PC-9 (cell line): ENCODE measurements at regions not wholly inside any gene's neighbourhood (a gene's known extent, or its start where the extent isn't known, plus 50 kb on each side); places are given as distances from the start of the nearest gene placed in this dataset.

Experiments used
- BruUV-seq: library from RNA; stranded (reverse); fragments of 400-500 nt; replicated peaks from 2 replicates; lab custom pipeline; 2021; lab: Mats Ljungman, UMichigan
- CTCF ChIA-PET: fragments of 300-600 bp; sonication (Branson Sonifier 250); formaldehyde crosslinking; loops from one replicate; lab custom pipeline; 2022; ENCODE audit warnings: antibody characterized with exemption; lab: Charles Lee
- POLR2A ChIA-PET: fragments of 300-600 bp; sonication (Branson Sonifier 250); formaldehyde crosslinking; loops from one replicate; lab custom pipeline; 2022; ENCODE audit warnings: antibody characterized with exemption; ENCODE audit not compliant: unreplicated experiment; lab: Charles Lee
- DNase-seq, 2 experiments: peaks; one replicate each; pipeline versions ENCODE4 v3.0.0 to v3.0.0-alpha.2; 2015 to 2022; ENCODE audit warnings: mixed read lengths in 1 of 2
- H2AFZ ChIP-seq: fragments of 200-600 bp; sonication (generic); 2 replicates; pipeline ENCODE4 v1.8.1; 2017; ENCODE audit warnings: antibody characterized with exemption
- H3F3A ChIP-seq: fragments of 200-600 bp; sonication (generic); 2 replicates; pipeline ENCODE4 v1.8.1; 2017; ENCODE audit warnings: antibody characterized with exemption, mild to moderate bottlenecking, low read depth; ENCODE audit not compliant: insufficient read depth
- H3K27ac ChIP-seq: fragments of 200-600 bp; sonication (generic); 2 replicates; pipeline ENCODE4 v1.6.1; 2016; ENCODE audit warnings: mixed run types
- H3K27me3 ChIP-seq: fragments of 200-600 bp; sonication (generic); 2 replicates; pipeline ENCODE4 v1.6.1; 2016; ENCODE audit warnings: low read depth, mixed run types; ENCODE audit not compliant: insufficient read depth
- H3K36me3 ChIP-seq: fragments of 200-600 bp; sonication (generic); 2 replicates; pipeline ENCODE4 v1.6.1; 2016; ENCODE audit warnings: low read depth, mixed run types
- H3K4me1 ChIP-seq: fragments of 200-600 bp; sonication (generic); replicated peaks from 2 replicates; pipeline ENCODE4 v1.6.1; 2016; ENCODE audit warnings: mixed run types; ENCODE audit not compliant: insufficient read depth
- H3K4me2 ChIP-seq: fragments of 200-600 bp; sonication (generic); 2 replicates; pipeline ENCODE4 v1.6.1; 2017; ENCODE audit warnings: mixed run types
- H3K4me3 ChIP-seq: fragments of 200-600 bp; sonication (generic); 2 replicates; pipeline ENCODE4 v1.6.1; 2016; ENCODE audit warnings: mixed run types
- H3K79me2 ChIP-seq: fragments of 200-600 bp; sonication (generic); 2 replicates; pipeline ENCODE4 v1.6.1; 2017; ENCODE audit warnings: low read depth, mixed run types
- H3K9me2 ChIP-seq: fragments of 200-600 bp; sonication (generic); 2 replicates; pipeline ENCODE4 v1.8.1; 2017; ENCODE audit warnings: mild to moderate bottlenecking; ENCODE audit not compliant: insufficient read depth
- H3K9me3 ChIP-seq: fragments of 200-600 bp; sonication (generic); 2 replicates; pipeline ENCODE4 v1.8.1; 2016; ENCODE audit warnings: low read depth; ENCODE audit not compliant: insufficient read depth
- H4K20me1 ChIP-seq: fragments of 200-600 bp; sonication (generic); 2 replicates; pipeline ENCODE4 v1.8.1; 2017; ENCODE audit not compliant: insufficient read depth
- EZH2 ChIP-seq: fragments of 200-600 bp; sonication (generic); IDR thresholded peaks from 2 replicates; pipeline ENCODE4 v1.8.0; 2017; ENCODE audit warnings: antibody characterized with exemption, low read depth
- intact Hi-C: fragments of 100-400 bp; cut with micrococcal nuclease; formaldehyde crosslinking; loops from one replicate; pipeline ENCODE4 v1.10.0; 2022; ENCODE audit not compliant: unreplicated experiment
- TF ChIP-seq, protein P1 (sequence below): fragments of 200-600 bp; sonication (generic); conservative IDR thresholded peaks from 2 replicates; pipeline ENCODE4 v1.6.1; 2017; ENCODE audit warnings: mixed run types, antibody characterized with exemption, mild to moderate bottlenecking, moderate library complexity

DNA sequence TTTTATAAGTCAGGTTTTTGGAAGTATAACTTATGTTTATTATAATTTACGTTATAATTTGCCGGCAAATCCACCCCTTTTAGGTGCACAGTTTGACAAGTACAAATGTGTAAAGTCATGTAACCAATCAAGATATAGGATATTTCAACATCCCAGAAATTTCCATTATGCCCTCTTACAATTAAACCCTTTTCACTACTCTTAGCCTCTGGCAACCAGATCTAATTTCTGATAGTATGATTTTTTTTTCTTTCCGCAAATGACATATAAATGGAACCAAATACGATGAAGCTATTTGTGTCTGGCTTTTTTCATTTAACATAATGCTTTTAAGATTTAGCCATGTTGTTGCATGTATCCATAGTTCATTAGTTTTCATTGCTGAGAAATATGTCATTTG is 69.5 kb upstream of the HTATIP2 start:
- Histone ChIP-seq H3K27ac (no peak overlapping the region), H3K9me2 (no peaks in the 10 kb centered on the region), H3K9me3 (no peaks in the 10 kb centered on the region), H3K79me2 (no peaks in the 10 kb centered on the region), H4K20me1 (no peaks in the 10 kb centered on the region), H3K4me3 (no peak overlapping the region), H3K27me3 (peaks cover 37% of the 10 kb centered on the region), H3F3A (no peaks in the 10 kb centered on the region), H3K4me2 (no peak overlapping the region), H3K36me3 (no peaks in the 10 kb centered on the region), H3K4me1 (no peaks in the 10 kb centered on the region), H2AFZ (no peak overlapping the region)
- TF ChIP-seq, protein P1, sequence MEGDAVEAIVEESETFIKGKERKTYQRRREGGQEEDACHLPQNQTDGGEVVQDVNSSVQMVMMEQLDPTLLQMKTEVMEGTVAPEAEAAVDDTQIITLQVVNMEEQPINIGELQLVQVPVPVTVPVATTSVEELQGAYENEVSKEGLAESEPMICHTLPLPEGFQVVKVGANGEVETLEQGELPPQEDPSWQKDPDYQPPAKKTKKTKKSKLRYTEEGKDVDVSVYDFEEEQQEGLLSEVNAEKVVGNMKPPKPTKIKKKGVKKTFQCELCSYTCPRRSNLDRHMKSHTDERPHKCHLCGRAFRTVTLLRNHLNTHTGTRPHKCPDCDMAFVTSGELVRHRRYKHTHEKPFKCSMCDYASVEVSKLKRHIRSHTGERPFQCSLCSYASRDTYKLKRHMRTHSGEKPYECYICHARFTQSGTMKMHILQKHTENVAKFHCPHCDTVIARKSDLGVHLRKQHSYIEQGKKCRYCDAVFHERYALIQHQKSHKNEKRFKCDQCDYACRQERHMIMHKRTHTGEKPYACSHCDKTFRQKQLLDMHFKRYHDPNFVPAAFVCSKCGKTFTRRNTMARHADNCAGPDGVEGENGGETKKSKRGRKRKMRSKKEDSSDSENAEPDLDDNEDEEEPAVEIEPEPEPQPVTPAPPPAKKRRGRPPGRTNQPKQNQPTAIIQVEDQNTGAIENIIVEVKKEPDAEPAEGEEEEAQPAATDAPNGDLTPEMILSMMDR = no peak
- TF ChIP-seq EZH2 = no peak
- ChIA-PET CTCF (no interaction called here), POLR2A (no interaction called here)
- no peak for DNase-seq
- intact Hi-C loops = no loop called here
- no TSS peak for BruUV-seq

DNA sequence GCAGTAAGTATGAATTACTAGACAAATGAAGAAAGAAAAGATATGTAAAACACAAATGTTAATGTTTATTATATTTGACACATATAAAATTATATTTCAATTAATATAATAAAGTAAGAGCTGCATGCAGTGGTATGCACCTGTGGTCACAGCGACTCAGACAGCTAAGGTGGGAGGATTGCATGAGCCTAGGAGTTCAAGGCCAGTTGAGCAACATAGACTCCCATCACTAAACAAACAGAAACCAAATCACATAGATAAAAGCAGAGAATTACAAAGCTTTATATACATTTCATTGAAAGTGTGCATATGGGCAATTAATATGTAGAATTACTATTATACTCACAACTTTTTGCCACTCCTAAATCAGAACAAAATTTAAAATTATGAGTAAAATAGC is 70.0 kb upstream of the HTATIP2 start:
- Histone ChIP-seq H3K9me3 (no peaks in the 10 kb centered on the region), H3K4me2 (no peak overlapping the region), H3K4me1 (no peaks in the 10 kb centered on the region), H4K20me1 (no peaks in the 10 kb centered on the region), H3K36me3 (no peaks in the 10 kb centered on the region), H3K4me3 (no peak overlapping the region), H3F3A (no peaks in the 10 kb centered on the region), H3K27me3 (peaks cover 42% of the 10 kb centered on the region), H3K9me2 (no peaks in the 10 kb centered on the region), H3K27ac (no peak overlapping the region), H3K79me2 (no peaks in the 10 kb centered on the region), H2AFZ (no peak overlapping the region)
- TF ChIP-seq, protein P1 = no peak
- no peak for TF ChIP-seq EZH2
- ChIA-PET POLR2A (no interaction called here), CTCF (no interaction called here)
- intact Hi-C loops = no loop called here
- no TSS peak for BruUV-seq
- no peak for DNase-seq

DNA sequence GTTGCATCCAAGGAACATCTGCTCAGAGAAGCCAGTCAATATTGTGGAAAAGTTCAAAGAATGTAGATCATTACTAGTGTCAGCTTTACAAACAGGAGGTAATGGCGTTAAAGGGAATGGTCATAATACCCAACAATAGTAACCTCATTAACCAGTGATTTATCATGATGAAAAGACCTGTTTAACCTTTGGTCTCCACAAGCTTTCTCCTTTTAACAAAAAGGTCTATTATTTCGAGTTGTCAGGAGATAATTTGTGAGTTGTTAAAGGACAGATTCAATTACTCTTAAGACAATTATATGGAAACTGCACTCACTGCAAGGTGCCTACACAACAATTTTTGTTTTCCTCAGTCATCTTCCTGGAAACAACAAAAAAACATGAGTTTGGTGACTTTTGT is 73.8 kb upstream of the HTATIP2 start:
- POLR2A ChIA-PET = no interaction called here

More for the DNA sequence above, 73.8 kb upstream of the HTATIP2 start:
- no TSS peak for BruUV-seq
- Histone ChIP-seq H3K27me3 (peaks cover 61% of the 10 kb centered on the region), H3K36me3 (no peaks in the 10 kb centered on the region), H3K9me3 (no peaks in the 10 kb centered on the region), H2AFZ (no peak overlapping the region), H3K4me2 (no peak overlapping the region), H3K4me1 (no peaks in the 10 kb centered on the region), H4K20me1 (no peaks in the 10 kb centered on the region), H3K79me2 (no peaks in the 10 kb centered on the region), H3K4me3 (no peak overlapping the region), H3F3A (no peaks in the 10 kb centered on the region), H3K9me2 (no peaks in the 10 kb centered on the region), H3K27ac (no peak overlapping the region)
- DNase-seq = no peak
- CTCF ChIA-PET = no interaction called here
- TF ChIP-seq EZH2 = no peak
- TF ChIP-seq, protein P1 = no peak
- intact Hi-C loops = no loop called here
